HUES64 (cell line): ENCODE measurements at regions not wholly inside any gene's neighbourhood (a gene's known extent, or its start where the extent isn't known, plus 50 kb on each side); places are given as distances from the start of the nearest gene placed in this dataset.

Experiments used
- H3K27ac ChIP-seq: 2 replicates; pipeline ENCODE4 v1.7.0; 2013; ENCODE audit warnings: low read depth, low read length, inconsistent platforms
- H3K27me3 ChIP-seq: 2 replicates; pipeline ENCODE4 v1.6.1; 2013; ENCODE audit warnings: mild to moderate bottlenecking, low read length; ENCODE audit not compliant: insufficient read depth
- H3K36me3 ChIP-seq: 2 replicates; pipeline ENCODE4 v1.6.1; 2013; ENCODE audit warnings: mild to moderate bottlenecking, low read length; ENCODE audit not compliant: insufficient read depth
- H3K4me1 ChIP-seq: 2 replicates; pipeline ENCODE4 v1.6.1; 2013; ENCODE audit warnings: mild to moderate bottlenecking, low read length, moderate library complexity; ENCODE audit not compliant: insufficient read depth
- H3K4me3 ChIP-seq: 2 replicates; pipeline ENCODE4 v1.5.1; 2013; ENCODE audit warnings: mild to moderate bottlenecking, low read length, moderate library complexity
- H3K9ac ChIP-seq: 2 replicates; pipeline ENCODE4 v1.6.1; 2013; ENCODE audit warnings: mild to moderate bottlenecking, low read depth, low read length
- H3K9me3 ChIP-seq: 2 replicates; pipeline ENCODE4 v1.6.1; 2013; ENCODE audit warnings: low read depth, low read length; ENCODE audit not compliant: insufficient read depth
- WGBS: fragments of 150-250, 120-280 bp; methylation state at CpG from one replicate; pipeline ENCODE4 v1.1.7; 2013; ENCODE audit warnings: missing lambda C conversion rate; 5-methylcytosine and 5-hydroxymethylcytosine counted together

DNA sequence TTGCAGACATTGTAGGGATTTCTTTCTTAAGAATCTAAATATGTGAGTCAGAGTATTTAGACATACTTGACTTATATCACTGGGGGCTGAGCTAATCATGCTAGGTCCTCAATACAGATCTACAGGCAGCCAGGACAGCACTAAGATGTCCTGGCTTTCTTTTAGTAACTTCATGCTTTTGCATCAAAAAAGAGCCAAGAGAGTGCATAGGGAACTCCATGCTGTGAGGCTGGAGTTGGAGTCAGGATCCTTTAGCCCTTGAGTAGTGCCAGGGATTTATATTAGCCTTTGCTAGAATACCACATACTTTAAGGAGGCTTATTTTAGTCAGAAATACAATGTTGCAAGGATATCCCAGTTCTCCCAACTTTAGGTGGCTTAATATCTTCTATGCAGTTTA is 289.7 kb downstream of the CCDC85A start:
- Histone ChIP-seq H3K9me3 (no peaks in the 10 kb centered on the region), H3K27ac (no peak overlapping the region), H3K4me3 (no peak overlapping the region), H3K27me3 (no peaks in the 10 kb centered on the region), H3K4me1 (peaks cover 8% of the 10 kb centered on the region; the same call in 1 of the 2 replicates), H3K36me3 (no peaks in the 10 kb centered on the region), H3K9ac (no peak overlapping the region)

DNA sequence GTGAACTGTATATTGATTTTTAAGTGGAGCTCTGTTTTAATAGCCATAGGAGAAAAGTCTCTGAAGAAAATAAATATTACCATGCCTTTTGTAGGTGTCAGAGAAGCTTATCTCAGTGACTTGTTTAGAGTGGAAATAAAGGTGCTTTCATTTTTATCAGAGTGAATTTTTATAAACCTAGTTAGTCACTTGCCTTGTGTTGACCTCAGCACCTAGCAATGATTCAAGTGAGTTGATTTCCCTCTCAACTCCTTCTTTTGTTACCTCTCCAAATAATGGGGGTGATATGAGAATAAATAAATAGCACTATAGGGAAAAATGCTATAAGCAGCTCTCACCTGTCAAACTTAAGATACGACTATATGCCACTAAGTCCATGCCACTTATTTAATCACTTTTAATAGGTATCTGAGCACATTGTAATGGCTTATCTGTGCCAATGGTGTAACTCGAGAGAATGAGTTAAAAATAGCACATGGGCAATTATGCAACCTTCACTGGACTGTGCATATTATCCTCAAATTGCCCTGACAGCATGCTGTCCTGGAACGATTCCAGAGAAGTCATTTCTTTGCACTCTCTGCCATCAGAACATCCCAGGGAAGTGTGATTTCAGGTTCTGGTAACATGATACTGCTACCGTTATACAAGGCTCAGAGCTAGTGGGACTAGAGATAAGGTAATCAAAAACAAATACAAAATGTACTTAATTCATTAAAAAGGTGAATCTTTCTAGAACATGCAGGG is 290.8 kb downstream of the CCDC85A start:
- no peak overlapping the region for H3K27ac ChIP-seq
- H3K9me3 ChIP-seq: no peaks in the 10 kb centered on the region
- no peak overlapping the region for H3K4me3 ChIP-seq
- H3K9ac ChIP-seq: no peak overlapping the region
- H3K36me3 ChIP-seq: no peaks in the 10 kb centered on the region
- H3K27me3 ChIP-seq: no peaks in the 10 kb centered on the region
- H3K4me1 ChIP-seq: peaks cover 8% of the 10 kb centered on the region; the same call in 1 of the 2 replicates
- WGBS: 85% methylated on average over 3 of the region's 4 CpGs

DNA sequence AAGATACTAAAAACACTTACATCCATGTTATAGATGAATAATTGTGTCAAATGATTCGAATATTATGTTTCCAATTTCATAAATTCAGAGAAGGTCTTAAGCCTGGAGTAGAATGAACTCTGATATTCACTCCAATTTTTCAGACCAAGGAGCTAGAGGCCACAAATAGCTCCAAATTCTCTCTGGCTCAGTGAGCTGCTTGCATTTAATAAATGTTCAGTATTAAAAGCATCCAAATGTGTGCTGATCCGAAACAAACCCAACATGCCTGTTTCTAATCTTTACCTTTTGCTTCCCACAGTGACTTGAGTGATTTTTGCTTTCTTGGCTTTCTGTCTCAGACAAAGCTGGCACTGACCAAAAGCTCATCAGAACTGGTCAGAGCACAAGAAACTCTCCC is 291.4 kb downstream of the CCDC85A start:
- Histone ChIP-seq H3K4me1 (peaks cover 8% of the 10 kb centered on the region; the same call in 1 of the 2 replicates), H3K9me3 (no peaks in the 10 kb centered on the region), H3K27ac (no peak overlapping the region), H3K36me3 (no peaks in the 10 kb centered on the region), H3K4me3 (no peak overlapping the region), H3K27me3 (no peaks in the 10 kb centered on the region), H3K9ac (no peak overlapping the region)
- WGBS: 99% methylated on average over 2 of the region's 2 CpGs

DNA sequence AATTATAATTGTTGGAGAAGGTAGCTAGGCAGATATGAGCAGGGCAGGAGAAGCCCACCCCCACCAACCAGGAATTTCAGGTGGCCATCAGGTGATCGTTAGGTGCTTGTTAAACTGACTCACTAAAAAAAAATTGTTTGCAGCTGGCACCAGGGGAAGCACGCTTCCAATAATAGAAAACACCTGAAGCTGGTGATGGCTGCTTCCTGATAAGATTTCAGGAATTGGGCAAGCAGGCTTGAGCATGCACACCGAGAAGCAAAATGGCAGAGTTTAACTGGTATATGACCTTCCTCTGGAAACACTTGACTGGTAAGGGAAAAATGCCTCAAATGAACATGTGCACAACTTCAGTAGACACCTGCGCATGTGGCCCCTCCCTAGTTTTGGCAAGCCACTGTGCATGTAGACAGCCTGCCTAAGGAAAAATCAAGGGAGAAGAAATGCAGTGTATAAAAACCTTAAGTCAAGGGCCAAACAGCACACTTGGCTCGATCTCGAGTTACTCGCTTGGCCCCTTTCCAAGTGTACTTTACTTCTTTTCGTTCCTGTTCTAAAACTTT is 292.8 kb downstream of the CCDC85A start:
- Histone ChIP-seq H3K27ac (no peak overlapping the region), H3K9ac (no peak overlapping the region), H3K9me3 (no peaks in the 10 kb centered on the region), H3K36me3 (no peaks in the 10 kb centered on the region), H3K4me3 (no peak overlapping the region), H3K27me3 (no peaks in the 10 kb centered on the region), H3K4me1 (peaks cover 8% of the 10 kb centered on the region; the same call in 1 of the 2 replicates)
- 97% methylated on average over 8 of the region's 8 CpGs for WGBS

DNA sequence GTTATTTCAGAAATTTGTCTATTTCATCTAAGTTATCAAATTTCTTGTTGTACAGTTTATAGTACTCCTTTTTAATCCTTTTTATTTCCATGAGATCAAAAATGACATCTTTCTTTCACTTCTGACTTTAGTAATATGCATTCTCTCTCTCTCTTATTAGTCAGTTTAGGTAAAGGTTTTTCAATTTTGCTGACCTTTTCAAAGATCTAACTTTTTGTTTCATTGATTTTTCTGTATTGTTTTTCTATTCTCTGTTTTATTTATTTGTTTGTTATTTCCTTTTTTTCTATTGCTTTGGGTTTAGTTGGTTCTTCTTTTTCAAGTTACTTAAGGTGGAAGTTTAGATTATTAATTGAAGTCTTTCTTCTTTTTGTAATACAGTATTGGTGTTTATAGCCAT is 294.2 kb downstream of the CCDC85A start:
- no peak overlapping the region for H3K4me3 ChIP-seq
- peaks cover 8% of the 10 kb centered on the region; the same call in 1 of the 2 replicates for H3K4me1 ChIP-seq
- H3K9me3 ChIP-seq: no peaks in the 10 kb centered on the region
- no peak overlapping the region for H3K9ac ChIP-seq
- H3K27ac ChIP-seq: no peak overlapping the region
- no peaks in the 10 kb centered on the region for H3K27me3 ChIP-seq
- H3K36me3 ChIP-seq: no peaks in the 10 kb centered on the region

DNA sequence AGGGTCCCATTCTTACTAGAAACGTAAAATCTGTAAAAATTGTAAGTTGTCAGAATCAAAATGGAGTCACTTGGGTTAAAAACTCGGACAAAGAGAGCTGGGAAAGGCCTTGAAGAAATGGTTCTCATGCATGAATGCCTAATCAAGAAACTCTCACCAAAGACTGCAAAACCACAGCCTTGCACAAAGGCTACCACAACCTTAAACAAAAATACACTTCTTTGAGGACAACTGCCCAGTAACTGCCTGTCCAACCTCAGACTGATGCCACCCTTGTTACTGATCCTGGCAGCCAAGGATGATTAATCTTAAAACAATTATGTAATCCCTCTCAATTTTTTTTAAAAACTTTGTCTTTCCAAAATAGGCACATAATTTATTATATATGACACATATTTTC is 299.3 kb downstream of the CCDC85A start:
- Histone ChIP-seq H3K9ac (no peak overlapping the region), H3K27me3 (no peaks in the 10 kb centered on the region), H3K4me1 (no peaks in the 10 kb centered on the region), H3K36me3 (no peaks in the 10 kb centered on the region), H3K27ac (no peak overlapping the region), H3K9me3 (no peaks in the 10 kb centered on the region), H3K4me3 (no peak overlapping the region)
- WGBS: 87% methylated on average over 2 of the region's 2 CpGs

DNA sequence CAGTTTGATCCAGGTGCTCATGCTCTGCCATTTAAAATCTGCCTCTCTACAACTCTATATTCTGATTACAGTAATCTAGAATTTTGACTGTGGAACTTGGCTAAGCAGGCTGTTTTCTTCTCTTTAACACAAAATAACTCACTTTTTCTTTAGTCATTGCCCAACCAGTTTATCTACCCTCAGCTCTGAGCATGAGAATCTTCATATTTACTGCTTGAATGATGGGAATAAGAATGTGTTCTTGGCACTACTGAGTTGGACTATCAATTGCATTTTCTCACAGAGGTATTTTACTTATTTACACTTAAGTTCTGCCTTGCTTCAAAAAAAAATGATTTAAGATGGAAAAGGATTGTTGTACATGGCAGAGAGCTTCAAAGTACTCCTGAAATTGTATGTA is 301.1 kb downstream of the CCDC85A start:
- Histone ChIP-seq H3K9me3 (no peaks in the 10 kb centered on the region), H3K4me3 (no peak overlapping the region), H3K27ac (no peak overlapping the region), H3K27me3 (no peaks in the 10 kb centered on the region), H3K36me3 (no peaks in the 10 kb centered on the region), H3K9ac (no peak overlapping the region), H3K4me1 (no peaks in the 10 kb centered on the region)

DNA sequence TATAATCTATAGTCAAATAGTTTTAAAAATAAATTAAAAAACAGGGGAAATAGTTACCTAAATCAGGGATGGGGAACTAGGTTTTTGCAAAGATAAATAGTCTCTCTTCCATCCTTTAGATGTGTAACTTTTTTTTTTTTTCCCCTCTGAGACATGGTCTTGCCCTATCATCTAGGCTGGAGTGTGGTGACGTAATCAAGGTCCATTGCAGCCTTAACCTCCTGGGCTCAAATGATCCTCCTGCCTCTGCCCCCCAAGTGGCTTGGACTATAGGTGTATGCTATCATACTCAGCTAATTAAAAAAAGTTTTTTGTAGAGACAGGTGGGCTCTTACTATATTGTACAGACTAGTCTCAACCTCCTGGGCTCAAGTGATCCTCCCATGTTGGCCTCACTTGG is 316.5 kb downstream of the CCDC85A start:
- no peak overlapping the region for H3K27ac ChIP-seq
- H3K9me3 ChIP-seq: 0 out of 2 replicates have a peak, but pooled peaks cover 4% of the 10 kb centered on the region
- no peak overlapping the region for H3K4me3 ChIP-seq
- no peaks in the 10 kb centered on the region for H3K36me3 ChIP-seq
- no peak overlapping the region for H3K9ac ChIP-seq
- H3K4me1 ChIP-seq: no peaks in the 10 kb centered on the region
- 86% methylated on average over 1 of the region's 1 CpG for WGBS
- H3K27me3 ChIP-seq: no peaks in the 10 kb centered on the region

DNA sequence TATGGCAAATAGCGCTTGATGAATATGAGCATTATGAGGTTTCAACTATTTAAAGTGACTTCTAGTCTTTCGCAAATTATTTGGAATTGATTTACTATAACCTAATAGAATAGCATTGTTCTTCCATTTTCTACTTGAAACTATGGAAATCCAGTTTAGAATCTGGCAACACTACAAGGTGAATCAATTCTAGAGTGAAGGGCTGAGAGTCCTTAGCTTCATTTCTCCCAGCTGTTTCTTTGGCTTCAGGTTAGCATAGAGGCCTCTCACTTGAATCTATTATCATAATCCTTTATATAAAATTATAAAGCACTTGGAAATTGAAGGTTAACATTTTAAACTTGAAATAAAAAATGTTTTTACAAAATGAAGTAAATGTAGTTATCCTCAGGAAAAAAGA is 318.8 kb downstream of the CCDC85A start:
- Histone ChIP-seq H3K36me3 (no peaks in the 10 kb centered on the region), H3K9ac (no peak overlapping the region), H3K4me1 (no peaks in the 10 kb centered on the region), H3K27me3 (no peaks in the 10 kb centered on the region), H3K9me3 (no peaks in the 10 kb centered on the region), H3K4me3 (no peak overlapping the region), H3K27ac (no peak overlapping the region)
- WGBS: no CpG with 5 or more reads among the region's 2 CpGs

DNA sequence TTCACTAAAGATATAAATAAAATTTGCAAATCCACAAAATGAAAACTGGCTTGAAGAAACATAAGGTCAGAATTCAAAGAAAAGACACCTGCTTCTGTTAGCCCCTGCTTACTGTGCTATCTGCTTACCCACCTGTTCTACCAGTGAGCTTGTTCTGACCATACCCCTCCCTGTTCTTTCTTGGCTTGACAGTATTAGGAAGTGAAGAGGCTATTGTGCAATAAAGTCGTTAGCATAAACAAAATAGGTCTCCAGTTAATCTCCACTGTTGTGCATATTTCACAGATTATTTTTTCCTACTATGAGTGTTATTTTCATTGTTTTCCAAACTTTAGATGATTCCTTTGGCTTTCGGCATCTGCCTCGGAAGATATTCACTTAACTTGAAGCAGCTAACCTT is 322.1 kb downstream of the CCDC85A start:
- Histone ChIP-seq H3K4me3 (no peak overlapping the region), H3K9ac (no peak overlapping the region), H3K36me3 (no peaks in the 10 kb centered on the region), H3K27ac (no peak overlapping the region), H3K4me1 (no peaks in the 10 kb centered on the region), H3K27me3 (no peaks in the 10 kb centered on the region), H3K9me3 (no peaks in the 10 kb centered on the region)
- 100% methylated on average over 2 of the region's 3 CpGs for WGBS

DNA sequence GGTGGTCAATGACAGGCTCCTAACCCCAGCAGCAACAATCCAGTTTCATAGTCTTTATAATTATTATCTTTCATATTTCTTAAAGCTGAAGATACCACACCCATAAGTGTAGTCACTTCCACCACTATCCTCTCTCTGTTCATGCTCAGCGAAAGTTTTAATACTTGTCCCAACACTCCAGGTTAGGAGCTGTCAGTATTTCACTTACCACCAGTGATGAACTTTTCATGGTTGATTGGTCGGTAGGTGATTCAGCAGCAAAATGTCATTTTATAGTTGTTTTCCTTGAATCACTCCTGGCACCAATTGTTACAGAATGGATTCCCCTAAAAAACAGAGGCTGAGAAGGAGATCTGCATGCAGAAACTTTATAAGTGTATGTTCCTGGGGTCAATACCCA is 324.9 kb downstream of the CCDC85A start:
- H3K4me1 ChIP-seq: no peaks in the 10 kb centered on the region
- no peak overlapping the region for H3K9ac ChIP-seq
- H3K27ac ChIP-seq: no peak overlapping the region
- H3K4me3 ChIP-seq: no peak overlapping the region
- no peaks in the 10 kb centered on the region for H3K27me3 ChIP-seq
- H3K36me3 ChIP-seq: no peaks in the 10 kb centered on the region
- WGBS: 91% methylated on average over 2 of the region's 2 CpGs
- no peaks in the 10 kb centered on the region; the same call in 1 of the 2 replicates for H3K9me3 ChIP-seq
